GM12874 (cell line): ENCODE measurements at regions not wholly inside any gene's neighbourhood (a gene's known extent, or its start where the extent isn't known, plus 50 kb on each side); places are given as distances from the start of the nearest gene placed in this dataset.

Source experiments
- TF ChIP-seq, protein P1 (sequence below): IDR thresholded peaks from 2 replicates; pipeline ENCODE4 v1.5.1; 2011; ENCODE audit warnings: low read depth, mild to moderate bottlenecking, control low read depth, low read length, moderate library complexity; ENCODE audit not compliant: insufficient read depth

DNA sequence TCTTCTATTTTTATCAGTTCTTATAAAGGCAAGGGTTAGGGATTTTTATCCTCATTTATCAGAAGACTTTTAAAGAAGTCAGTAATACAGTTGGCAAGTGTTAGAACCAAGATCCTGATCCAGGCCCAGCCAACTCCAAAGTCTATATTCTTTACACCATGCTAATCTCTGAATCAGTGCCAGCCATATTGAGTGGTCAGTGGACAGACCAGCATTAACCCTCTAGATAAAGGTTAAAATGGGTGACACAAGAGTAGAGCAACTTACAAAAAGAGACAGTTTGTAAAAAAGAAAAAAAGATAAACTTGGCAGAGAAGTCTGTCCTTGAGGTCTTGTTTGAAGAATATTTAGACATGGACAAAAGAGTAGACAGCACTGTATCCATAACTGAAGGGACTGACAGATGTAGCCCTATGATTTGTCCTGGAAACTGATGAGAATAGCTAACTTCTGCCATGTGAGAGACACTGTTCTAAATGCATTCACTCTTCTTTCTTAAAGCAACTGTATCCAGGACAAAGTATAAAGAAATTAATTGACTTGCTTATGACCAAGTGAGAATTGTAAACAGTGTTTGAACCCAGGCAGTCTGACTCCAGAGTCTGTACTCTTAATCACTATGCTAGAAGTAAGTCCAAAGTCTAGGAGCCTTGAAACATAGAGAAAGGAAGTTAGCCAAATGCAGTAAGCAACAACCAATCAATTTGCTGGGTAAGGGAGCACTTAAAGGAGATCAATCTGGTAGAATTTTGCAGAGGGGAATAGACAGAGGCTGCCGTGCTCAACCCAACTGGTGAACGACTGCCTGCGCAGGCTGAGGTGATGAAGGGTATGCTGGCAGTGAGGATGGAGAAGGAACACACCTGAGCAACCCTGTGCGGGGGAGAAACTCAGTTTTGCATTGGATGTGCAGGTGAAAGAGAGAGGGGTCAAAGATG lies 103.7 kb downstream of the TTC6 start:
- TF ChIP-seq, protein P1, sequence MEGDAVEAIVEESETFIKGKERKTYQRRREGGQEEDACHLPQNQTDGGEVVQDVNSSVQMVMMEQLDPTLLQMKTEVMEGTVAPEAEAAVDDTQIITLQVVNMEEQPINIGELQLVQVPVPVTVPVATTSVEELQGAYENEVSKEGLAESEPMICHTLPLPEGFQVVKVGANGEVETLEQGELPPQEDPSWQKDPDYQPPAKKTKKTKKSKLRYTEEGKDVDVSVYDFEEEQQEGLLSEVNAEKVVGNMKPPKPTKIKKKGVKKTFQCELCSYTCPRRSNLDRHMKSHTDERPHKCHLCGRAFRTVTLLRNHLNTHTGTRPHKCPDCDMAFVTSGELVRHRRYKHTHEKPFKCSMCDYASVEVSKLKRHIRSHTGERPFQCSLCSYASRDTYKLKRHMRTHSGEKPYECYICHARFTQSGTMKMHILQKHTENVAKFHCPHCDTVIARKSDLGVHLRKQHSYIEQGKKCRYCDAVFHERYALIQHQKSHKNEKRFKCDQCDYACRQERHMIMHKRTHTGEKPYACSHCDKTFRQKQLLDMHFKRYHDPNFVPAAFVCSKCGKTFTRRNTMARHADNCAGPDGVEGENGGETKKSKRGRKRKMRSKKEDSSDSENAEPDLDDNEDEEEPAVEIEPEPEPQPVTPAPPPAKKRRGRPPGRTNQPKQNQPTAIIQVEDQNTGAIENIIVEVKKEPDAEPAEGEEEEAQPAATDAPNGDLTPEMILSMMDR = no peak

DNA sequence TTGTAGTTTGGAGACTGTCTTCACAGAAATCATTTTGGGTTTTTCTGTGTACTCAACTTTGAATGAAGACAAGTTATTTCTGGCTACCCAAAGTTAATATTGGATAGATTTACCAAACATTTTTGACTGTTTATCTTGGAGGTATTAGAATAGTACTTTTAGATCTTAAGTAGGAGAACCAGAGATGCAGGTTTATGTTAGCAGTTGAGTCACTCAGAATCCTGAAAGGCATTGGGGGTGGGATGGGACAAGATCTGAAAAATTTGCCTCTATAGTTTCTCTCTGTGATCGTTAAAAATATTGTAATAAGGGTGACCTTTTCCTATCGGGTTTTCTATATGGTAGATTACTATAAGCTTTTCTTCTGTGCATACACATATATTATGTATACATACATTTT lies 112.3 kb downstream of the TTC6 start:
- TF ChIP-seq, protein P1 = no peak

DNA sequence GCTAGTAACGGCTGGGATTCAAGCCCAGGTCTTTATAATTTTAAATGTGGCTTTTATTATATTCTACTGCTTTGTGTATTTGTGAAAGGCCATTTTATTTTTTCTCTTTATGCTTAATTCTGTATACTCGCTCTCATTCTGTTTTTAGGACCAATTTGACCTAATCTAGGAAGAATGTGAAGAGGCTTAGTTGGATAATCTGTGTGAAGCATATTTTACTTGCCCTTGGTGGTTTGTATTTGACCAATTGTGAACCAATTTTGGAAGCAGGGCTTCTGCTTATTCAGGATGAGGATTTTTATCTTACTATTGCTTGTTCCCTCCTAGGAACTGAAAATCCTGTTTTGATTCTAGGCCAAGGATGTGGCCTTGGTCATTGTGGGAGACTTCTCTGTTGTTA lies 113.1 kb downstream of the TTC6 start:
- TF ChIP-seq, protein P1 = no peak

DNA sequence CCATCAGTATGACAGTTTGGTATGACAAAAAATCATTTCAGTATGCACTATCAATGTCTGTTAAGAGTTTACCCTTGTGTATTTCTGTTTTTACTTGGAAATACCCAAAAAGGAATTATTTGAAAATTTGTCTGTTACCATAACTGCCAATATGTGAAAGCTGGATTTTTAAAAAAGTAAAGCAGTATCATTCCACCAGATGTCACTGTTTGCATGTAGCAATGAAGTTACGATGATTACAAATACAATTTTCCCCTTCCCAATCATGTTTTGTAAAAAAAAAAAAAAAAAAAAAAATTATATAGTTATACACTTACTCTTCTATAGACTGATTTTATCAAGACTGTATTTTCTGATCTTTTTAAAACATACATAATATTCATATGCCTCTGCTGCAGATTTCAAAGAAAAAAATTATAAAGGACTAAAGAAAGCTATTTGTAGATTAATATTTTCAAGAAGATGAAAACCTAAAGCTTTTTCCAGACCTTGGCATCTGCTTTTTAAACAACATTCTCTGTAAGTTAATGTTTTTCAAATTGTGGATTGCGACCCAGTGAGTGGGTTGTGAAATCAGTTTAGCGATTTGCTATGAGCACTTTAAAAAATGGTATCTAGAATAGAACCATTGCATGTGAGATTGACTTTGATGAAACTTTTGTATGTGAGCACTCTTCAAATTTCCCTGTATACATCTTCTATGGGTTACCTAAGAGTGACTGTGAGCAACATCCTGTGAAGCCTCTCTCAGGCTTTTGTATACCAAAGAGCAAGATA lies 114.2 kb downstream of the TTC6 start:
- TF ChIP-seq, protein P1 = no peak

DNA sequence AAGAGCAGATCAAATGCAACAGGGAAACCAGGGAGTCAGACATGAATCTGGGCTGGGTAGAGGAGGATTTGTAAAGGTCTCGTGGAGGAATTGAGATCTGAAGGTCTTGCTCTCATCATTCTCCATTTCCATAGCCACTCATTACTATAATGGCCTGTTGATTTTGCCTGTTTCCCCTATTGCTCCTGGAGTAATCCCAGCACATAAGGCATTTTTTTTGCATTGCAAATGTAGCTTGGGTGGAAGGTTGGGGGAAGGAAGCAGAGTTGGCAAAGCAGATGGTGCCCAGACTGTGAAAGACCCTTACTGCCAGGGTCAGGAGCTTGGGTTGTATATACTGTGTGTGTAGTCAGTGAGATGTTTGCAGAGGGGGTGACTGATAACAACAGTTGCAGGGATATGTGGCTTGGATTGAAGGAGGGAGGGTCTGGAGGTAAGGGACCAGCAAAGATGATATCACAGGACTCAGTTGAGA lies 116.0 kb downstream of the TTC6 start:
- TF ChIP-seq, protein P1 = no peak

DNA sequence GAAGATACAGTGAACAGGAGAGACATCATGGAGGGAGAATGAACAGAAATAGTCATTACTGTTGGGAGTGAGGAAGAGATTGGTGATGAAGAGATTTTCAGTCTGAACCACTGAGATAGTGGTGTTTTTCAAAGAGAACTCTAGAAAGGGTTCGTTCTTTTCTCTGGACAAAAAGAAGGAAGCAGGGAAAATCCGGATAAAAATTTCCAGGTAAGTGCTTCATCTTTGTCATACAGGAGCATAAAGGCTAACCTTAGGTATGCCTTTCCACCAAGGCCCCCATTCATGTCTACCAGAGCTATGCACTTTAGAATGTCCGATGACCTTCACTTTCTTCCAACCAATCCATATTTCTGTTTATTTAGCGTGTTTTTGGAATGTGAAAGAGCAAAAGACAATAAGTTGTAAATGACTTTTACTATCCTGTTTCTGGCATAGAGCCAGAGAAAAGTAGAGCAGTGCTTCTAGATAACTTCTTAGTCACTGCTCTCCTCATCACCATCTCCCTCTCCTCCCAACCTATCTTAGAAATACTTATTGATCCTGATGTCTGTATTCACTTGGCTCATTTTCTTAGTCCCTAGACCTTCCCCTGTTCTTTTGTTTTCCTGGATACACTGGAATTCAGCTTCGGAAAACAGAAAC lies 116.5 kb downstream of the TTC6 start:
- TF ChIP-seq, protein P1 = no peak

DNA sequence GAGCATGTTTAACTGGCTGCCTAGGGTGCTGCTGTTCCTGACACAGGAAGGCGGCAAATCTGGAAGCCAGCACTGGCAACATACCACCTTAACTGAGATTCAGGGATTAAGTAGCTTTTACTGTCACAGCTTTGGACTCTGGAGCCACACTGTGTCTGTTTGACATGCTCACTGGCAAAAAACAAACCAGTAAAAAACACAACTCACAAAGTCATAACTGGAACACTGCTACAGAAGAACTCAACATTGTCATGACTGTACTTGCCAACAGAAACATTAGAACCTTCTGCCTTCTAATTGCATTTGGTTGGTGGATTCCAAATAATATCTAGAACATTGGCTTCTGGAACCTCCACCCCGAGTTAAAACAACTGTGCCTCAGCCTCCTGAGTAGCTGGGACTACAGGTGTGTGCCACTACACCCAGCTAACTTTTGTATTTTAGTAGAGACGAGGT lies 117.6 kb downstream of the TTC6 start:
- TF ChIP-seq, protein P1 = no peak
